ENCODE measurements at regions not wholly inside any gene's neighbourhood (a gene's known extent, or its start where the extent isn't known, plus 50 kb on each side); places are given as distances from the start of the nearest gene placed in this dataset.

DNA sequence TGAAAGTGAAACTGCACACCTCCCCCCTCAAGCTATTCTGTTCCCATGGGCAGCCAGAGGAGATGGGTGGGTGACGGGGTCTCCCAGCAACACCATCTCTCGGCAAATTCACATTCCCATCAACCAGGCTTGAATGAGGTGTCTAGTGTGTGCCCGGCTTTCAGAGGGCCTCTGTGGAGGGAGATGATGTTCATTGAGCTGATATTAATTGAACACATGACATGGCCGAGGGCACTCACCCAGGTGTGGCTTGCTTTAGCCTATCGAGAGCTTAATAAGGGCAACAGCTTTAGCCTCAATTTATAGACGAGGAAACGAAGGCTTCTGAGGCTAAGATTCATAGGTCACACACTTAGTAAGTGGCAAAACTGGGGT is 288.0 kb downstream of the UACA start:
- TF ChIP-seq, protein P1, sequence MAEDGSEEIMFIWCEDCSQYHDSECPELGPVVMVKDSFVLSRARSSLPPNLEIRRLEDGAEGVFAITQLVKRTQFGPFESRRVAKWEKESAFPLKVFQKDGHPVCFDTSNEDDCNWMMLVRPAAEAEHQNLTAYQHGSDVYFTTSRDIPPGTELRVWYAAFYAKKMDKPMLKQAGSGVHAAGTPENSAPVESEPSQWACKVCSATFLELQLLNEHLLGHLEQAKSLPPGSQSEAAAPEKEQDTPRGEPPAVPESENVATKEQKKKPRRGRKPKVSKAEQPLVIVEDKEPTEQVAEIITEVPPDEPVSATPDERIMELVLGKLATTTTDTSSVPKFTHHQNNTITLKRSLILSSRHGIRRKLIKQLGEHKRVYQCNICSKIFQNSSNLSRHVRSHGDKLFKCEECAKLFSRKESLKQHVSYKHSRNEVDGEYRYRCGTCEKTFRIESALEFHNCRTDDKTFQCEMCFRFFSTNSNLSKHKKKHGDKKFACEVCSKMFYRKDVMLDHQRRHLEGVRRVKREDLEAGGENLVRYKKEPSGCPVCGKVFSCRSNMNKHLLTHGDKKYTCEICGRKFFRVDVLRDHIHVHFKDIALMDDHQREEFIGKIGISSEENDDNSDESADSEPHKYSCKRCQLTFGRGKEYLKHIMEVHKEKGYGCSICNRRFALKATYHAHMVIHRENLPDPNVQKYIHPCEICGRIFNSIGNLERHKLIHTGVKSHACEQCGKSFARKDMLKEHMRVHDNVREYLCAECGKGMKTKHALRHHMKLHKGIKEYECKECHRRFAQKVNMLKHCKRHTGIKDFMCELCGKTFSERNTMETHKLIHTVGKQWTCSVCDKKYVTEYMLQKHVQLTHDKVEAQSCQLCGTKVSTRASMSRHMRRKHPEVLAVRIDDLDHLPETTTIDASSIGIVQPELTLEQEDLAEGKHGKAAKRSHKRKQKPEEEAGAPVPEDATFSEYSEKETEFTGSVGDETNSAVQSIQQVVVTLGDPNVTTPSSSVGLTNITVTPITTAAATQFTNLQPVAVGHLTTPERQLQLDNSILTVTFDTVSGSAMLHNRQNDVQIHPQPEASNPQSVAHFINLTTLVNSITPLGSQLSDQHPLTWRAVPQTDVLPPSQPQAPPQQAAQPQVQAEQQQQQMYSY (CRISPR knock-in tag; IDR thresholded peaks at IDR 0.05): no peak
- TF ChIP-seq SPI1 (IDR thresholded peaks at IDR 0.05; ENCODE audit: borderline replicate concordance, insufficient read depth, low read depth, low read length) (no peak), FOXM1 (IDR thresholded peaks at IDR 0.05; ENCODE audit: low read depth, low read length) (no peak), TARDBP (IDR thresholded peaks at IDR 0.05; ENCODE audit: borderline replicate concordance) (no peak), POLR2A (IDR thresholded peaks at IDR 0.05; ENCODE audit: low read depth, low read length) (no peak), EP300 (IDR thresholded peaks at IDR 0.05; ENCODE audit: borderline replicate concordance in 1 of 2, control insufficient read depth in 1 of 2, low read depth in 2 of 2, low read length in 2 of 2) (no peak), CREM (IDR thresholded peaks at IDR 0.05; ENCODE audit: low read depth) (no peak), CEBPB (IDR thresholded peaks at IDR 0.05; ENCODE audit: borderline replicate concordance in 1 of 2, low read depth in 2 of 2, low read length in 2 of 2) (no peak), RAD21 (IDR thresholded peaks at IDR 0.05; ENCODE audit: insufficient read depth, low read depth, low read length) (no peak), SMC3 (IDR thresholded peaks at IDR 0.05; ENCODE audit: borderline replicate concordance, low read length) (no peak)
- TF ChIP-seq, protein P2, sequence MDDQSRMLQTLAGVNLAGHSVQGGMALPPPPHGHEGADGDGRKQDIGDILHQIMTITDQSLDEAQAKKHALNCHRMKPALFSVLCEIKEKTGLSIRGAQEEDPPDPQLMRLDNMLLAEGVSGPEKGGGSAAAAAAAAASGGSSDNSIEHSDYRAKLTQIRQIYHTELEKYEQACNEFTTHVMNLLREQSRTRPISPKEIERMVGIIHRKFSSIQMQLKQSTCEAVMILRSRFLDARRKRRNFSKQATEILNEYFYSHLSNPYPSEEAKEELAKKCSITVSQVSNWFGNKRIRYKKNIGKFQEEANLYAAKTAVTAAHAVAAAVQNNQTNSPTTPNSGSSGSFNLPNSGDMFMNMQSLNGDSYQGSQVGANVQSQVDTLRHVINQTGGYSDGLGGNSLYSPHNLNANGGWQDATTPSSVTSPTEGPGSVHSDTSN (IDR thresholded peaks at IDR 0.05; ENCODE audit: insufficient replicate concordance, low read depth, low read length): no peak
- TF ChIP-seq, protein P3, sequence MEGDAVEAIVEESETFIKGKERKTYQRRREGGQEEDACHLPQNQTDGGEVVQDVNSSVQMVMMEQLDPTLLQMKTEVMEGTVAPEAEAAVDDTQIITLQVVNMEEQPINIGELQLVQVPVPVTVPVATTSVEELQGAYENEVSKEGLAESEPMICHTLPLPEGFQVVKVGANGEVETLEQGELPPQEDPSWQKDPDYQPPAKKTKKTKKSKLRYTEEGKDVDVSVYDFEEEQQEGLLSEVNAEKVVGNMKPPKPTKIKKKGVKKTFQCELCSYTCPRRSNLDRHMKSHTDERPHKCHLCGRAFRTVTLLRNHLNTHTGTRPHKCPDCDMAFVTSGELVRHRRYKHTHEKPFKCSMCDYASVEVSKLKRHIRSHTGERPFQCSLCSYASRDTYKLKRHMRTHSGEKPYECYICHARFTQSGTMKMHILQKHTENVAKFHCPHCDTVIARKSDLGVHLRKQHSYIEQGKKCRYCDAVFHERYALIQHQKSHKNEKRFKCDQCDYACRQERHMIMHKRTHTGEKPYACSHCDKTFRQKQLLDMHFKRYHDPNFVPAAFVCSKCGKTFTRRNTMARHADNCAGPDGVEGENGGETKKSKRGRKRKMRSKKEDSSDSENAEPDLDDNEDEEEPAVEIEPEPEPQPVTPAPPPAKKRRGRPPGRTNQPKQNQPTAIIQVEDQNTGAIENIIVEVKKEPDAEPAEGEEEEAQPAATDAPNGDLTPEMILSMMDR (IDR thresholded peaks at IDR 0.05 in 2 of 3, conservative IDR thresholded peaks at IDR 0.05 in 1 of 3; ENCODE audit: control insufficient read depth in 2 of 3, extremely low read depth in 1 of 3, insufficient read depth in 1 of 3, low read depth in 3 of 3, low read length in 3 of 3): no peak
